Caco-2 (cell line): ENCODE measurements at regions not wholly inside any gene's neighbourhood (a gene's known extent, or its start where the extent isn't known, plus 50 kb on each side); places are given as distances from the start of the nearest gene placed in this dataset.

Source experiments
- BruUV-seq: library from RNA; stranded (reverse); fragments of 400-500 nt; replicated peaks from 2 replicates; lab custom pipeline; 2021; lab: Mats Ljungman, UMichigan
- CTCF ChIA-PET: fragments of 300-600 bp; sonication (Branson Sonifier 250); formaldehyde crosslinking; loops from one replicate; lab custom pipeline; 2022; ENCODE audit warnings: antibody characterized with exemption; lab: Charles Lee
- POLR2A ChIA-PET: fragments of 300-600 bp; sonication (Branson Sonifier 250); formaldehyde crosslinking; loops from one replicate; lab custom pipeline; 2022; ENCODE audit warnings: antibody characterized with exemption; lab: Charles Lee
- DNase-seq, 2 experiments: peaks; one replicate each; pipeline versions ENCODE4 v3.0.0 to v3.0.0-alpha.2; 2020 to 2022
- H3K27me3 ChIP-seq: replicated peaks from 2 replicates; pipeline ENCODE4 v1.6.0; 2011; ENCODE audit warnings: low read length; ENCODE audit not compliant: control insufficient read depth, insufficient read depth
- H3K36me3 ChIP-seq: 2 replicates; pipeline ENCODE4 v1.5.1; 2011; ENCODE audit warnings: low read length; ENCODE audit not compliant: control insufficient read depth, insufficient read depth
- H3K4me1 ChIP-seq: fragments of 250-450 bp; sonication (Bioruptor Pico); 2 replicates; pipeline ENCODE4 v1.5.1; 2020; ENCODE audit warnings: mild to moderate bottlenecking
- H3K4me3 ChIP-seq: 2 replicates; pipeline ENCODE4 v1.5.1; 2011; ENCODE audit warnings: low read depth, mild to moderate bottlenecking, control low read depth, low read length
- H3K9me3 ChIP-seq: fragments of 250-450 bp; sonication (Bioruptor Pico); 2 replicates; pipeline ENCODE4 v1.5.1; 2020; ENCODE audit warnings: mild to moderate bottlenecking, moderate library complexity
- H3K27ac Mint-ChIP-seq: one replicate; pipeline ENCODE4 v1.8.0; 2022; ENCODE audit warnings: mixed read lengths; ENCODE audit not compliant: unreplicated experiment
- H3K27me3 Mint-ChIP-seq: one replicate; pipeline ENCODE4 v1.8.0; 2022; ENCODE audit warnings: mixed read lengths; ENCODE audit not compliant: insufficient read depth, unreplicated experiment
- H3K36me3 Mint-ChIP-seq: one replicate; pipeline ENCODE4 v1.8.0; 2022; ENCODE audit warnings: mild to moderate bottlenecking, mixed read lengths; ENCODE audit not compliant: insufficient read depth, unreplicated experiment
- H3K4me1 Mint-ChIP-seq: one replicate; pipeline ENCODE4 v1.8.0; 2022; ENCODE audit warnings: low read depth, mixed read lengths; ENCODE audit not compliant: unreplicated experiment
- H3K4me3 Mint-ChIP-seq: one replicate; pipeline ENCODE4 v1.8.0; 2022; ENCODE audit warnings: mild to moderate bottlenecking, moderate library complexity, mixed read lengths; ENCODE audit not compliant: unreplicated experiment
- H3K9me3 Mint-ChIP-seq: one replicate; pipeline ENCODE4 v1.8.0; 2022; ENCODE audit warnings: mixed read lengths; ENCODE audit not compliant: unreplicated experiment
- intact Hi-C: fragments of 100-400 bp; cut with micrococcal nuclease; formaldehyde crosslinking; loops from one replicate; pipeline ENCODE4 v1.10.0; 2022; ENCODE audit not compliant: unreplicated experiment
- TF ChIP-seq, protein P1 (sequence below), 2 experiments: fragments of 200-600 bp in 1 of 2; IDR thresholded peaks; 1 replicate in 1 of 2; 2 replicates in 1 of 2; pipeline versions ENCODE4 v1.5.1 to v1.8.0; 2011 to 2022; ENCODE audit warnings: antibody characterized with exemption in 1 of 2, control low read depth in 1 of 2, inconsistent platforms in 1 of 2, low read depth in 1 of 2, low read length in 1 of 2, mild to moderate bottlenecking in 1 of 2, moderate library complexity in 1 of 2; ENCODE audit not compliant: insufficient read depth in 1 of 2, severe bottlenecking in 1 of 2, unreplicated experiment in 1 of 2

DNA sequence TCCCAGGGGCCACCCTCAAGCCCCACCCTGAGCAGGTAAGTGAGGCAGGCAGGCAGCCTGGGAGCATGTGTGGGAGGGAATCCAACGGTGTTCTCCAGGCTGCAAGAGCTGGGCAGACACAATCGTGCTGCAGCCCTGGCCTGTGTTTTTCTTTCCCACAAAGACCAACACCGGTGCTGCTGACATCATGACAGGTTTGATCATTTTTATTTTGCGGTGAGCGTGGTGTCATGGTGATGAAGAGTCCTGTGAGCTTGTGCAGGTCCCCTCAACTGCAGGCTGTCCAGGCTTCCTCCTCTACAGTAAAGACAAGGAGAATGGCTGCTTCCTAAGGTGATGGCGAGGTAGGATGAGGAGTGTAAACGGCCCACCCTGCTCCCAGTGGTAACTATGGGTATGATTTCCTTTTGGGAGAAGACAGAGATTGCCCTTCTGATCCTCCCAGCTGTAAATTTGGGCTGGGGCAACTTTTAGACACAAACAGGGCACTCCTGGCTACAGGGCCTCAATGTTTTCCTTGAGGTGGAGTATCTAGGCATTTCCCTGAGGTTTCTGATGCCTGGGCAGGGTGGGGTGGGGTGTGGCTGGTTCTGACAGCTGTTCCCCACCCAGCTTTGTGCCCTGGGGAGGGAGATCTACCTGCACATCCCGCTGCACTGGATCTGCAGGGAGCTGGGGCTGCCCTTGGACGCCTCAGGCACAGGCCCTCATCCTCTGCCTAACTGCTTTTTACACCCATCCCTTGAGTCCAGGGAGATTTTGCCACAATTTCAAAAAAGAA lies 109.1 kb downstream of the VCPKMT start:
- intact Hi-C loops = loop anchor here (10.0 kb wide), 1 partner anchor 233 kb away; no protein-coding TSS in a partner anchor
- Mint-ChIP-seq H3K27me3 (no peaks in the 10 kb centered on the region), H3K36me3 (peaks cover 4% of the 10 kb centered on the region), H3K9me3 (no peaks in the 10 kb centered on the region), H3K27ac (peak overlapping the region; percentile 53), H3K4me1 (peaks cover 16% of the 10 kb centered on the region), H3K4me3 (no peak overlapping the region)
- BruUV-seq = no TSS peak
- Histone ChIP-seq H3K27me3 (no peaks in the 10 kb centered on the region), H3K9me3 (no peaks in the 10 kb centered on the region), H3K4me1 (peaks cover 45% of the 10 kb centered on the region), H3K36me3 (no peaks in the 10 kb centered on the region), H3K4me3 (no peak overlapping the region)
- TF ChIP-seq, protein P1, sequence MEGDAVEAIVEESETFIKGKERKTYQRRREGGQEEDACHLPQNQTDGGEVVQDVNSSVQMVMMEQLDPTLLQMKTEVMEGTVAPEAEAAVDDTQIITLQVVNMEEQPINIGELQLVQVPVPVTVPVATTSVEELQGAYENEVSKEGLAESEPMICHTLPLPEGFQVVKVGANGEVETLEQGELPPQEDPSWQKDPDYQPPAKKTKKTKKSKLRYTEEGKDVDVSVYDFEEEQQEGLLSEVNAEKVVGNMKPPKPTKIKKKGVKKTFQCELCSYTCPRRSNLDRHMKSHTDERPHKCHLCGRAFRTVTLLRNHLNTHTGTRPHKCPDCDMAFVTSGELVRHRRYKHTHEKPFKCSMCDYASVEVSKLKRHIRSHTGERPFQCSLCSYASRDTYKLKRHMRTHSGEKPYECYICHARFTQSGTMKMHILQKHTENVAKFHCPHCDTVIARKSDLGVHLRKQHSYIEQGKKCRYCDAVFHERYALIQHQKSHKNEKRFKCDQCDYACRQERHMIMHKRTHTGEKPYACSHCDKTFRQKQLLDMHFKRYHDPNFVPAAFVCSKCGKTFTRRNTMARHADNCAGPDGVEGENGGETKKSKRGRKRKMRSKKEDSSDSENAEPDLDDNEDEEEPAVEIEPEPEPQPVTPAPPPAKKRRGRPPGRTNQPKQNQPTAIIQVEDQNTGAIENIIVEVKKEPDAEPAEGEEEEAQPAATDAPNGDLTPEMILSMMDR (IDR thresholded peaks at IDR 0.05; ENCODE audit: insufficient read depth in 1 of 2, low read depth in 1 of 2, low read length in 1 of 2, severe bottlenecking in 1 of 2, unreplicated experiment in 1 of 2) = peak; percentile 34 to 38
- ChIA-PET POLR2A (interaction anchor here (0.6 kb wide), 1 partner anchor 140 kb away, joined by 9 read pairs; no protein-coding TSS in a partner anchor), CTCF (interaction anchor here (0.6 to 1.0 kb wide), 4 partner anchors 48 to 144 kb away, joined by 3 to 11 read pairs (median 4); no protein-coding TSS in a partner anchor)
- DNase-seq = peak; percentile 56 to 84

DNA sequence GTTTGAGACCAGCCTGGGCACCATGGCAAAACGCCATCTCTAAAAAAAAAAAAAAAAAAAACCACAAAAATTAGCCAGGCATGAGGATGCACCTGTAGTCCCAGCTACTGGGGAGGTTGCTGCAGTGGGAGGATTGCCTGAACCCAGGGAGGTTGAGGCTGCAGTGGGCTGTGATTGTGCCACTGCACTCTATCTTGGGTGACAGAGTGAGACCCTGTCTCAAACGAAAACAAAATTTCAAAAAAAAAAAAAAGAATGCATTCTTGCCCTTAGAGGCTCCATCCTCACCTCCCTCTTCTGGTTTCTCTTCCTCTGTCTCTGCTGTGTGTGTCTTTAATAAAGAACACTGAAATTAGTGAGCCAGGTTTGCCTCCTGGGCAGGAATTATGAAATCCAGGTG lies 107.8 kb downstream of the VCPKMT start:
- intact Hi-C loops = loop anchor here (10.0 kb wide), 1 partner anchor 234 kb away; no protein-coding TSS in a partner anchor
- H3K27me3 Mint-ChIP-seq = no peaks in the 10 kb centered on the region

DNA sequence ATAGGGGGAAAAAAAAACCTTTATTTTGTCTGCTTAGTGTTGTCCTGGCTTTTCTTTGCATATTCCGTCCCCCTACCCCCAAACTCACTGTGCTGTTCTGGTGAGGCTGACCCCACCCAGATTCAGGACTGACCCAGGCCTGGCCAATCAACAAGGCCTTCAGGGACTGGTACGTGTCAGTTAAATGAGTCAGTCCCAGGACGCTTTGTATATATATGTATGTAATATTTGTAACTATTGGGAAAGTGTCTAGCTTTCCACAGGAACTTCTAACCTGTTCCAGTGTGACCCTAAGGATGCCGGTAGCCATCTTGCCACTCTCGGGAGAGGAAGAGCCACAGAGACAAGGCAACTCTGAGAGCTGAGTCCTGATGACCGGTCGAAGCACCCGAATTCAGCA lies 107.4 kb downstream of the VCPKMT start:
- Mint-ChIP-seq H3K36me3 (peaks cover 4% of the 10 kb centered on the region), H3K4me3 (no peak overlapping the region), H3K4me1 (peaks cover 22% of the 10 kb centered on the region), H3K9me3 (no peaks in the 10 kb centered on the region), H3K27ac (peak overlapping the region; percentile 5), H3K27me3 (no peaks in the 10 kb centered on the region)
- CTCF ChIA-PET = interaction anchor here (1.0 kb wide), 1 partner anchor 129 kb away, joined by 4 read pairs; no protein-coding TSS in a partner anchor
- Histone ChIP-seq H3K4me1 (peaks cover 53% of the 10 kb centered on the region), H3K27me3 (no peaks in the 10 kb centered on the region), H3K9me3 (no peaks in the 10 kb centered on the region), H3K4me3 (no peak overlapping the region), H3K36me3 (no peaks in the 10 kb centered on the region)
- BruUV-seq = no TSS peak
- TF ChIP-seq, protein P1 (IDR thresholded peaks at IDR 0.05; ENCODE audit: insufficient read depth in 1 of 2, low read depth in 1 of 2, low read length in 1 of 2, severe bottlenecking in 1 of 2, unreplicated experiment in 1 of 2) = no peak
- intact Hi-C loops = loop anchor here (10.0 kb wide), 1 partner anchor 234 kb away; no protein-coding TSS in a partner anchor
- POLR2A ChIA-PET = no interaction called here
- no peak for DNase-seq

More for the DNA sequence above, 107.8 kb downstream of the VCPKMT start:
- no peak overlapping the region for H3K4me3 ChIP-seq
- no peaks in the 10 kb centered on the region for H3K9me3 Mint-ChIP-seq
- H3K4me1 Mint-ChIP-seq = peaks cover 19% of the 10 kb centered on the region
- no peaks in the 10 kb centered on the region for H3K36me3 ChIP-seq
- peak overlapping the region; percentile 5 for H3K27ac Mint-ChIP-seq
- H3K36me3 Mint-ChIP-seq = peaks cover 4% of the 10 kb centered on the region
- ChIA-PET POLR2A (no interaction called here), CTCF (interaction anchor here (1.0 kb wide), 1 partner anchor 129 kb away, joined by 4 read pairs; no protein-coding TSS in a partner anchor)
- H3K4me3 Mint-ChIP-seq = no peak overlapping the region
- H3K4me1 ChIP-seq = peaks cover 51% of the 10 kb centered on the region
- no peak for DNase-seq
- no peaks in the 10 kb centered on the region for H3K27me3 ChIP-seq
- TF ChIP-seq, protein P1 (IDR thresholded peaks at IDR 0.05; ENCODE audit: insufficient read depth in 1 of 2, low read depth in 1 of 2, low read length in 1 of 2, severe bottlenecking in 1 of 2, unreplicated experiment in 1 of 2) = no peak
- H3K9me3 ChIP-seq = no peaks in the 10 kb centered on the region
- no TSS peak for BruUV-seq
